Loucy (cell line): ENCODE measurements at regions not wholly inside any gene's neighbourhood (a gene's known extent, or its start where the extent isn't known, plus 50 kb on each side); places are given as distances from the start of the nearest gene placed in this dataset.
"Not testable (repeated sequence)": the region's sequence is repeated elsewhere in the genome, so short reads cannot be mapped to it uniquely, and the experiment has no call there.

ENCODE experiments used
- EZH2phosphoT487 ChIP-seq: fragments of 200-600 bp; IDR thresholded peaks from 2 replicates; pipeline ENCODE4 v1.6.1; 2018; ENCODE audit warnings: antibody characterized with exemption, mild to moderate bottlenecking, moderate library complexity, borderline replicate concordance
- TF ChIP-seq, protein P1 (sequence below): fragments of 200-600 bp; sonication (generic); conservative IDR thresholded peaks from 2 replicates; pipeline ENCODE4 v1.5.1; 2014; ENCODE audit warnings: mild to moderate bottlenecking, antibody characterized with exemption, low read length

DNA sequence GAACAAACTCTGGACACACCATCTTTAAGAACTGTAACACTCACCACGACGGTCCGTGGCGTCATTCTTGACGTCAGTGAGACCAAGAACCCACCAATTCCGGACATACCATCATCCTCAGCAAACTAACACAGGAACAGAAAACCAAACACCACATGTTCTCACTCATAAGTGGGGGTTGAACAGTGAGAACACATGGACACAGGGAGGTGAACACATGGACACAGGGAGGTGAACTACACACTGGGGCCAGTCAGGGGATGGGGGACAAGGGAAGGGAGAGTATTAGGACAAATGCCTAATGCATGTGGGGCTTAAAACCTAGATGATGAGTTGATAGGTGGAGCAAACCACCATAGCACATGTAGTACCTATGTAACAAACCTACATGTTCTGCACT is 952.1 kb upstream of the PRR20A start:
- TF ChIP-seq, protein P1, sequence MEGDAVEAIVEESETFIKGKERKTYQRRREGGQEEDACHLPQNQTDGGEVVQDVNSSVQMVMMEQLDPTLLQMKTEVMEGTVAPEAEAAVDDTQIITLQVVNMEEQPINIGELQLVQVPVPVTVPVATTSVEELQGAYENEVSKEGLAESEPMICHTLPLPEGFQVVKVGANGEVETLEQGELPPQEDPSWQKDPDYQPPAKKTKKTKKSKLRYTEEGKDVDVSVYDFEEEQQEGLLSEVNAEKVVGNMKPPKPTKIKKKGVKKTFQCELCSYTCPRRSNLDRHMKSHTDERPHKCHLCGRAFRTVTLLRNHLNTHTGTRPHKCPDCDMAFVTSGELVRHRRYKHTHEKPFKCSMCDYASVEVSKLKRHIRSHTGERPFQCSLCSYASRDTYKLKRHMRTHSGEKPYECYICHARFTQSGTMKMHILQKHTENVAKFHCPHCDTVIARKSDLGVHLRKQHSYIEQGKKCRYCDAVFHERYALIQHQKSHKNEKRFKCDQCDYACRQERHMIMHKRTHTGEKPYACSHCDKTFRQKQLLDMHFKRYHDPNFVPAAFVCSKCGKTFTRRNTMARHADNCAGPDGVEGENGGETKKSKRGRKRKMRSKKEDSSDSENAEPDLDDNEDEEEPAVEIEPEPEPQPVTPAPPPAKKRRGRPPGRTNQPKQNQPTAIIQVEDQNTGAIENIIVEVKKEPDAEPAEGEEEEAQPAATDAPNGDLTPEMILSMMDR, result not testable (repeated sequence)
- not testable (repeated sequence) for TF ChIP-seq EZH2phosphoT487
